ENCODE measurements at regions not wholly inside any gene's neighbourhood (a gene's known extent, or its start where the extent isn't known, plus 50 kb on each side); places are given as distances from the start of the nearest gene placed in this dataset.

GRCh38 chr17:77735566-77736198 is 222.8 kb upstream of the TNRC6C start:
- TF ChIP-seq TAF1 (IDR thresholded peaks at IDR 0.05; ENCODE audit: borderline replicate concordance, insufficient read depth, low read length) (no peak), POLR2AphosphoS5 (IDR thresholded peaks at IDR 0.05; ENCODE audit: low read depth, low read length) (no peak), REST (IDR thresholded peaks at IDR 0.05; ENCODE audit: insufficient read depth in 1 of 2, low read depth in 2 of 2, low read length in 2 of 2) (no peak)

All from PFSK-1 (cell line).